Activated CD4-positive, alpha-beta T cell treated with anti-CD3 and anti-CD28 coated beads, Interleukin-2, Interleukin-6, amounts not matched to agents 100 ng/mL and 50 ng/mL, durations not matched to agents 16 hours and 8 hours (primary cell): ENCODE measurements at regions not wholly inside any gene's neighbourhood (a gene's known extent, or its start where the extent isn't known, plus 50 kb on each side); places are given as distances from the start of the nearest gene placed in this dataset.
A peak's percentile ranks its signal among the peaks of the same experiment; 100 is the strongest.

Experiments used
- DNase-seq: peaks from one replicate; pipeline ENCODE4 v3.0.0-alpha.2; 2020

GRCh38 chr22:46054091-46055073 lies 77.4 kb upstream of the WNT7B start:
- DNase-seq = peak; percentile 49

- DNase-seq = no peak
Observed at GRCh38 chr22:46055181-46055875, 78.4 kb upstream of the WNT7B start.

- no peak for DNase-seq
Observed at GRCh38 chr22:46055911-46056545, 79.1 kb upstream of the WNT7B start.

- DNase-seq = no peak
Observed at GRCh38 chr22:46056546-46057245, 79.7 kb upstream of the WNT7B start.

GRCh38 chr22:46057246-46058090 lies 80.5 kb upstream of the WNT7B start:
- DNase-seq = no peak

- DNase-seq = peak; percentile 78
Observed at GRCh38 chr22:46058091-46058420, 81.1 kb upstream of the WNT7B start.

GRCh38 chr22:46058591-46059519 lies 81.9 kb upstream of the WNT7B start:
- DNase-seq = no peak

GRCh38 chr22:46060292-46061123 lies 83.5 kb upstream of the WNT7B start:
- DNase-seq = no peak

- no peak for DNase-seq
Observed at GRCh38 chr22:46061124-46061500, 84.2 kb upstream of the WNT7B start.

GRCh38 chr22:46061501-46062231 lies 84.7 kb upstream of the WNT7B start:
- DNase-seq = no peak

GRCh38 chr22:46062232-46062615 lies 85.3 kb upstream of the WNT7B start:
- DNase-seq = no peak

GRCh38 chr22:46062971-46063631 lies 86.1 kb upstream of the WNT7B start:
- no peak for DNase-seq

GRCh38 chr22:46063846-46064227 lies 86.5 kb upstream of the PPARA start:
- no peak for DNase-seq

- no peak for DNase-seq
Observed at GRCh38 chr22:46064228-46064965, 85.9 kb upstream of the PPARA start.

- no peak for DNase-seq
Observed at GRCh38 chr22:46064966-46065666, 85.2 kb upstream of the PPARA start.

- no peak for DNase-seq
Observed at GRCh38 chr22:46065691-46066454, 84.5 kb upstream of the PPARA start.

- DNase-seq = no peak
Observed at GRCh38 chr22:46066691-46067090, 83.6 kb upstream of the PPARA start.
